ENCODE measurements at regions not wholly inside any gene's neighbourhood (a gene's known extent, or its start where the extent isn't known, plus 50 kb on each side); places are given as distances from the start of the nearest gene placed in this dataset.
"Not testable (repeated sequence)": the region's sequence is repeated elsewhere in the genome, so short reads cannot be mapped to it uniquely, and the experiment has no call there.

- DNase-seq (ENCODE audit: low spot score), result no peak
- intact Hi-C loops (cut with DNase I), result loop anchor here in 1 of 2 donors (5.0 kb wide), 1 partner anchor 131 kb away; no protein-coding TSS in a partner anchor
These were observed 270.0 kb upstream of the SOX9 start for GRCh38 chr17:71850812-71851211.

GRCh38 chr17:71855010-71855409, 265.8 kb upstream of the SOX9 start:
- no peak for DNase-seq (ENCODE audit: low spot score)
- intact Hi-C loops (cut with DNase I), result no loop called here

GRCh38 chr17:71864755-71865154, 256.1 kb upstream of the SOX9 start:
- no peak for DNase-seq (ENCODE audit: low spot score)
- intact Hi-C loops (cut with DNase I), result no loop called here

GRCh38 chr17:71866095-71866494, 254.7 kb upstream of the SOX9 start:
- intact Hi-C loops (cut with DNase I), result no loop called here
- no peak for DNase-seq (ENCODE audit: low spot score)

GRCh38 chr17:71869293-71869692, 251.5 kb upstream of the SOX9 start:
- DNase-seq (ENCODE audit: low spot score), result no peak

GRCh38 chr17:71869841-71870545, 250.8 kb upstream of the SOX9 start:
- intact Hi-C loops (cut with DNase I), result no loop called here

More at GRCh38 chr17:71869293-71869692, 251.5 kb upstream of the SOX9 start:
- intact Hi-C loops (cut with DNase I), result no loop called here

GRCh38 chr17:71870546-71870862, 250.3 kb upstream of the SOX9 start:
- intact Hi-C loops (cut with DNase I), result no loop called here
- no peak for DNase-seq (ENCODE audit: low spot score)

More at GRCh38 chr17:71869841-71870545, 250.8 kb upstream of the SOX9 start:
- no peak for DNase-seq (ENCODE audit: low spot score)

- no peak for DNase-seq (ENCODE audit: low spot score)
- intact Hi-C loops (cut with DNase I), result no loop called here
These were observed 247.9 kb upstream of the SOX9 start for GRCh38 chr17:71872843-71873485.

GRCh38 chr17:71874773-71875172, 246.0 kb upstream of the SOX9 start:
- intact Hi-C loops (cut with DNase I); DNase-seq (ENCODE audit: low spot score): not testable (repeated sequence)

- intact Hi-C loops (cut with DNase I), result no loop called here
- no peak for DNase-seq (ENCODE audit: low spot score)
These were observed 242.5 kb upstream of the SOX9 start for GRCh38 chr17:71878271-71878670.

- intact Hi-C loops (cut with DNase I), result no loop called here
- no peak for DNase-seq (ENCODE audit: low spot score)
These were observed 241.8 kb upstream of the SOX9 start for GRCh38 chr17:71878998-71879397.

- DNase-seq (ENCODE audit: low spot score), result no peak
- intact Hi-C loops (cut with DNase I), result no loop called here
These were observed 239.8 kb upstream of the SOX9 start for GRCh38 chr17:71881041-71881440.

- intact Hi-C loops (cut with DNase I), result no loop called here
- no peak for DNase-seq (ENCODE audit: low spot score)
These were observed 239.2 kb upstream of the SOX9 start for GRCh38 chr17:71881581-71881980.

- no peak for DNase-seq (ENCODE audit: low spot score)
- intact Hi-C loops (cut with DNase I), result no loop called here
These were observed 237.6 kb upstream of the SOX9 start for GRCh38 chr17:71883258-71883657.

GRCh38 chr17:71883845-71884244, 237.0 kb upstream of the SOX9 start:
- intact Hi-C loops (cut with DNase I), result no loop called here
- DNase-seq (ENCODE audit: low spot score), result no peak

- DNase-seq (ENCODE audit: low spot score), result no peak
- intact Hi-C loops (cut with DNase I), result no loop called here
These were observed 235.2 kb upstream of the SOX9 start for GRCh38 chr17:71885662-71886061.

GRCh38 chr17:71899317-71899716, 221.5 kb upstream of the SOX9 start:
- no peak for DNase-seq (ENCODE audit: low spot score)
- intact Hi-C loops (cut with DNase I), result no loop called here

GRCh38 chr17:71900621-71901229, 220.1 kb upstream of the SOX9 start:
- DNase-seq (ENCODE audit: low spot score), result no peak
- intact Hi-C loops (cut with DNase I), result no loop called here

- no peak for DNase-seq (ENCODE audit: low spot score)
- intact Hi-C loops (cut with DNase I), result no loop called here
These were observed 217.8 kb upstream of the SOX9 start for GRCh38 chr17:71902894-71903506.

- intact Hi-C loops (cut with DNase I), result no loop called here
- DNase-seq (ENCODE audit: low spot score), result no peak
These were observed 215.3 kb upstream of the SOX9 start for GRCh38 chr17:71905376-71906031.

Data from posterior vena cava (tissue), 2 donors.